ENCODE measurements at regions not wholly inside any gene's neighbourhood (a gene's known extent, or its start where the extent isn't known, plus 50 kb on each side); places are given as distances from the start of the nearest gene placed in this dataset.

DNA sequence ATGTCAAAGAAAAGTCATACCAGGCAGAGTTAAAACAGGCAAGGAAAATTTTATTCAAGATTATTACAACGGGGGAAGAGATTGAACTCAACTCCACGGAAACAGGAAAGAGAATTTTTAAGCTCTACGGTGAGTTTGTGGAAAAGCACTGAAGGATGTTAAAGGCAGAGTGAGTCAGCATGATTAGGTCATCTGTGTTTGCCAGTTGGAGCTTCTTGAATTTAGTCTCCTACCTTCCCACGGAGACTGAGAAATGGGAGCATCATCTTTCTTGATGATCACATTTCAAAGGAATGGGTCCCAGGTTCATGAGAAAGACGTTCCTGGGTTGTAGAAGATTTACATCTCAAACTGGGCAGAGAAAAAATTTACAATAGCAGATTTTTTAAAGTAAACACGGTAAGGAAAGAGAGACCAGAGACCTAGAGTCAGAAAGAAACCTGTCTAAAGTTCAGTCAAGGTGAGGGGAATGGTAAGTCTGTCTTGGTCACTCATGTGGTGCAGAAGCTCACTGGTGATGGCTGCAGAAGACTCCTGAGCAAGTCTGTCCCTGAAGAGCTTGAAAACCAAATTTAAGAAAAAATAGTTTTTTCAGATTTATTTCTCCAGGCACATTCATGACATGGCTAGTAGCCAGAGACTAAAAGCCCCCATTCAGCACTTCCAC lies 516.9 kb upstream of the LRRN3 start:
- Histone ChIP-seq H3K27me3 (ENCODE audit: control insufficient read depth, insufficient read depth, low read length) (no peaks in the 10 kb centered on the region), H3K27ac (ENCODE audit: insufficient read depth, low read length) (no peak overlapping the region), H3K9ac (ENCODE audit: insufficient read depth, low read length) (no peak overlapping the region), H2AFZ (ENCODE audit: low read length) (no peak overlapping the region), H3K9me3 (ENCODE audit: control insufficient read depth, insufficient read depth, low read depth, low read length) (no peaks in the 10 kb centered on the region), H3K79me2 (ENCODE audit: control insufficient read depth, insufficient read depth, low read length) (no peaks in the 10 kb centered on the region), H3K4me2 (ENCODE audit: extremely low read depth, insufficient read depth, low read length) (no peak overlapping the region), H3K4me3 (replicated peaks in 1 of 4; ENCODE audit: control extremely low read depth in 1 of 4, insufficient read depth in 1 of 4, low read depth in 3 of 4, low read length in 4 of 4) (no peak overlapping the region), H3K36me3 (ENCODE audit: control insufficient read depth, insufficient read depth, low read length) (no peaks in the 10 kb centered on the region), H4K20me1 (ENCODE audit: control insufficient read depth, extremely low read depth, insufficient read depth, low read length) (no peaks in the 10 kb centered on the region), H3K4me1 (ENCODE audit: control insufficient read depth, extremely low read depth, insufficient read depth, low read length) (no peaks in the 10 kb centered on the region)
- no peak for TF ChIP-seq CTCF (conservative IDR thresholded peaks at IDR 0.05 in 1 of 2, IDR thresholded peaks at IDR 0.05 in 1 of 2; ENCODE audit: low read depth in 1 of 2, low read length in 2 of 2)
- TF ChIP-seq EZH2 (IDR thresholded peaks at IDR 0.05; ENCODE audit: low read length, missing control alignments), result no peak
- peak; percentile 53 to 85 for DNase-seq (ENCODE audit: low read depth in 2 of 2)

GRCh38 chr7:110587294-110587693 lies 503.6 kb upstream of the LRRN3 start:
- Histone ChIP-seq H3K27ac (ENCODE audit: insufficient read depth, low read length) (no peak overlapping the region), H3K4me2 (ENCODE audit: extremely low read depth, insufficient read depth, low read length) (no peak overlapping the region), H3K9ac (ENCODE audit: insufficient read depth, low read length) (no peak overlapping the region)

DNA sequence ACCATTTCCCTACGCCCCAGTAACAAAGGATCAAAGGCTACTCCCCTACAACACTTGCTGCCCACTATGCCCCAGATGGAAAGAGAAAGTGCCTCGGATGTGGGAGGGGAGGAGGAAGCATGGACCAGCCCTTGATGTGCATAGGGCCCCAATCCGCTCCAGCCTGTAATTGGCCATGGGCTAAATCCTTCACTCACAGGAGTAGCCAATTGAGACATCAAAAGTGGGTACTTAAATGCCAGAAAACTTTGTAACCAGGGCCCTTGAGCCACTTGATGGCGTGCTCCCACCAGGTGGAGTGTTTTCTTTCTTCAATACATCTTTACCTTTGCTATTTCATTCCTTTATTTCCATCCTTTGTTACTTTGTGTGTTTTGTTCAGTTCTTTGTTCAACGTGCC lies 500.5 kb upstream of the LRRN3 start:
- no peaks in the 10 kb centered on the region for H3K27me3 ChIP-seq (ENCODE audit: control insufficient read depth, insufficient read depth, low read length)
- TF ChIP-seq CTCF (conservative IDR thresholded peaks at IDR 0.05 in 1 of 2, IDR thresholded peaks at IDR 0.05 in 1 of 2; ENCODE audit: low read depth in 1 of 2, low read length in 2 of 2) (no peak), EZH2 (IDR thresholded peaks at IDR 0.05; ENCODE audit: low read length, missing control alignments) (no peak)
- H3K79me2 ChIP-seq (ENCODE audit: control insufficient read depth, insufficient read depth, low read length), result no peaks in the 10 kb centered on the region
- H3K9me3 ChIP-seq (ENCODE audit: control insufficient read depth, insufficient read depth, low read depth, low read length), result no peaks in the 10 kb centered on the region
- H2AFZ ChIP-seq (ENCODE audit: low read length), result no peak overlapping the region
- DNase-seq (ENCODE audit: low read depth in 2 of 2), result no peak
- H3K4me3 ChIP-seq (replicated peaks in 1 of 4; ENCODE audit: control extremely low read depth in 1 of 4, insufficient read depth in 1 of 4, low read depth in 3 of 4, low read length in 4 of 4), result no peak overlapping the region
- H3K9ac ChIP-seq (ENCODE audit: insufficient read depth, low read length), result no peak overlapping the region
- H3K27ac ChIP-seq (ENCODE audit: insufficient read depth, low read length), result no peak overlapping the region
- no peaks in the 10 kb centered on the region for H3K36me3 ChIP-seq (ENCODE audit: control insufficient read depth, insufficient read depth, low read length)
- H3K4me2 ChIP-seq (ENCODE audit: extremely low read depth, insufficient read depth, low read length), result no peak overlapping the region
- H4K20me1 ChIP-seq (ENCODE audit: control insufficient read depth, extremely low read depth, insufficient read depth, low read length), result no peaks in the 10 kb centered on the region
- H3K4me1 ChIP-seq (ENCODE audit: control insufficient read depth, extremely low read depth, insufficient read depth, low read length), result no peaks in the 10 kb centered on the region

More at GRCh38 chr7:110587294-110587693, 503.6 kb upstream of the LRRN3 start:
- DNase-seq (ENCODE audit: low read depth in 2 of 2), result no peak
- H4K20me1 ChIP-seq (ENCODE audit: control insufficient read depth, extremely low read depth, insufficient read depth, low read length), result no peaks in the 10 kb centered on the region
- H2AFZ ChIP-seq (ENCODE audit: low read length), result no peak overlapping the region
- H3K9me3 ChIP-seq (ENCODE audit: control insufficient read depth, insufficient read depth, low read depth, low read length), result no peaks in the 10 kb centered on the region
- H3K36me3 ChIP-seq (ENCODE audit: control insufficient read depth, insufficient read depth, low read length), result no peaks in the 10 kb centered on the region
- TF ChIP-seq CTCF (conservative IDR thresholded peaks at IDR 0.05 in 1 of 2, IDR thresholded peaks at IDR 0.05 in 1 of 2; ENCODE audit: low read depth in 1 of 2, low read length in 2 of 2), result no peak
- no peak for TF ChIP-seq EZH2 (IDR thresholded peaks at IDR 0.05; ENCODE audit: low read length, missing control alignments)
- H3K4me1 ChIP-seq (ENCODE audit: control insufficient read depth, extremely low read depth, insufficient read depth, low read length), result no peaks in the 10 kb centered on the region
- H3K79me2 ChIP-seq (ENCODE audit: control insufficient read depth, insufficient read depth, low read length), result no peaks in the 10 kb centered on the region
- no peaks in the 10 kb centered on the region for H3K27me3 ChIP-seq (ENCODE audit: control insufficient read depth, insufficient read depth, low read length)
- H3K4me3 ChIP-seq (replicated peaks in 1 of 4; ENCODE audit: control extremely low read depth in 1 of 4, insufficient read depth in 1 of 4, low read depth in 3 of 4, low read length in 4 of 4), result no peak overlapping the region

All from fibroblast of lung (primary cell).